ENCODE measurements at regions not wholly inside any gene's neighbourhood (a gene's known extent, or its start where the extent isn't known, plus 50 kb on each side); places are given as distances from the start of the nearest gene placed in this dataset.
"Not testable (repeated sequence)": the region's sequence is repeated elsewhere in the genome, so short reads cannot be mapped to it uniquely, and the experiment has no call there.

DNA sequence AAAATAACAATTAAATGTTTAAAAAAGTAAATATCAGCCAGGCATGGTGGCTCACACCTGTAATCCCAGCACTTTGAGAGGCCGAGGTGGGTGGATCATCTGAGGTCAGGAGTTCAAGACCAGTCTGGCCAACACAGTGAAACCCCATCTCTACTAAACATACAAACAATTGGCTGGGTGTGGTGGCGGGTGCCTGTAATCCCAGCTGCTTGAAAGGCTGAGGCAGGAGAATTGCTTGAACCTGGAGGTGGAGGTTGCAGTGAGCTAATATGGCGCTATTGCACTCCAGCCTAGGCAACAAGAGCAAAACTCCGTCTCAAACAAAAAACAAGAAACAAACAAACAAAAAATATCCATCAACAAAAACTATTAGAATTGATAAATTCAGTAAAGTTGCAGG lies 77.5 kb downstream of the SNX5 start:
- H3K4me3 ChIP-seq; DNase-seq; H3K9me3 ChIP-seq; H3K27me3 ChIP-seq; H3K27ac ChIP-seq; H3K36me3 ChIP-seq; ATAC-seq (ENCODE audit: low FRiP score in 2 of 2): not testable (repeated sequence)
- 89 to 93% methylated on average over 4 of the region's 4 CpGs for WGBS, 2 donors
- H3K4me1 ChIP-seq = peaks cover 4 to 22% (median 10%) of the 10 kb centered on the region in 4 donors

DNA sequence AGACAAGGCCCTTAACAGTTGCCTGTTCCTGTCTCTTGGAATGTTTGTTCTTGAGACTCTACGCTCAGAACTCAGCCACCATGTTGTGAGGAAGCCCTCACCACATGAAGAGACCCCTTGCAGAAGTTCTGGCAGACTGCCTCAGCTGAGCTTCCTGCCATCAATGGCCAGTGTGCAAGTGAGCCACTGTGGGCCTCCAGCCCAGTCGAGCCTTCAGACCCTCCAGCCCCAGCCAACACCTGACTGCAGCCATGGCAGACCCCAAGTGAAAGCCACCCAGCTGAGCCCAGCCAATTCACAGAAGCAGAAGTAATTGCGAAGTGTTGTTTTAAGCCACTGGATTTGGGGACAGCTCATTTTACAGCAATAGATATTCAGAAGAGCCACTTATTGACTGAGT lies 78.3 kb downstream of the SNX5 start:
- TF ChIP-seq, protein P1, sequence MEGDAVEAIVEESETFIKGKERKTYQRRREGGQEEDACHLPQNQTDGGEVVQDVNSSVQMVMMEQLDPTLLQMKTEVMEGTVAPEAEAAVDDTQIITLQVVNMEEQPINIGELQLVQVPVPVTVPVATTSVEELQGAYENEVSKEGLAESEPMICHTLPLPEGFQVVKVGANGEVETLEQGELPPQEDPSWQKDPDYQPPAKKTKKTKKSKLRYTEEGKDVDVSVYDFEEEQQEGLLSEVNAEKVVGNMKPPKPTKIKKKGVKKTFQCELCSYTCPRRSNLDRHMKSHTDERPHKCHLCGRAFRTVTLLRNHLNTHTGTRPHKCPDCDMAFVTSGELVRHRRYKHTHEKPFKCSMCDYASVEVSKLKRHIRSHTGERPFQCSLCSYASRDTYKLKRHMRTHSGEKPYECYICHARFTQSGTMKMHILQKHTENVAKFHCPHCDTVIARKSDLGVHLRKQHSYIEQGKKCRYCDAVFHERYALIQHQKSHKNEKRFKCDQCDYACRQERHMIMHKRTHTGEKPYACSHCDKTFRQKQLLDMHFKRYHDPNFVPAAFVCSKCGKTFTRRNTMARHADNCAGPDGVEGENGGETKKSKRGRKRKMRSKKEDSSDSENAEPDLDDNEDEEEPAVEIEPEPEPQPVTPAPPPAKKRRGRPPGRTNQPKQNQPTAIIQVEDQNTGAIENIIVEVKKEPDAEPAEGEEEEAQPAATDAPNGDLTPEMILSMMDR (IDR thresholded peaks at IDR 0.05) = no peak
- TF ChIP-seq EP300 (IDR thresholded peaks at IDR 0.05) = no peak
- TF ChIP-seq POLR2A (IDR thresholded peaks at IDR 0.05) = no peak
- TF ChIP-seq POLR2AphosphoS5 (IDR thresholded peaks at IDR 0.05) = no peak
- no peak overlapping the region for H3K27ac ChIP-seq
- WGBS, 2 donors = 93 to 100% methylated on average over 3 of the region's 3 CpGs
- ATAC-seq (ENCODE audit: low FRiP score in 2 of 2) = no peak
- peaks cover 0 to 6% (median 3%) of the 10 kb centered on the region in 4 donors for H3K9me3 ChIP-seq
- peaks cover under 1 to 22% (median 14%) of the 10 kb centered on the region in 4 donors for H3K4me1 ChIP-seq
- DNase-seq = no peak
- no peaks in the 10 kb centered on the region for H3K27me3 ChIP-seq
- H3K4me3 ChIP-seq = no peak overlapping the region
- no peaks in the 10 kb centered on the region for H3K36me3 ChIP-seq

DNA sequence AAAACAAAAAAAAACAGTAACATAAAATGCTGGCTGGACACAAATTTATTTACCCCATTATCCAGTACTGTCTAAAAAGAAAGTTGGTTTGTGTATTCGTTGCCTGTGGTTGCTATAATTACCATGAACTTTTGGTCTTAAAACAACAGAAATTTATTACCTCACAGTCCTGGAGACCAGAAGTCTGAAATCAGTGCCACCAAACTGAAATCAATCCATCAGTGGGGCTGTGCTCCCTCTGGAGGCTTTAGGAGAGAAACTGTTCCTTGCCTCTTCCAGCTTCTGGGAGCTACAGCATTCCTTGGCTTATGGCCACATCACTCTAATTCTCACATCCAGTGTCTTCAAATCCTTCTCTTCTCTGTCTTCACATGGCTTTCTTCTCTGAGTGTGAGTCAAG lies 79.4 kb downstream of the SNX5 start:
- 71 to 74% methylated on average over 1 of the region's 1 CpG for WGBS, 2 donors
- ATAC-seq (ENCODE audit: low FRiP score in 2 of 2) = no peak
- Histone ChIP-seq H3K4me3 (no peak overlapping the region), H3K9me3 (peaks cover 0 to 6% (median 3%) of the 10 kb centered on the region in 4 donors), H3K36me3 (no peaks in the 10 kb centered on the region), H3K27ac (no peak overlapping the region), H3K4me1 (peaks cover 0 to 23% (median 14%) of the 10 kb centered on the region in 4 donors), H3K27me3 (no peaks in the 10 kb centered on the region)
- DNase-seq = no peak
- TF ChIP-seq, protein P1 (IDR thresholded peaks at IDR 0.05) = no peak
- no peak for TF ChIP-seq POLR2AphosphoS5 (IDR thresholded peaks at IDR 0.05)
- no peak for TF ChIP-seq POLR2A (IDR thresholded peaks at IDR 0.05)
- no peak for TF ChIP-seq EP300 (IDR thresholded peaks at IDR 0.05)

DNA sequence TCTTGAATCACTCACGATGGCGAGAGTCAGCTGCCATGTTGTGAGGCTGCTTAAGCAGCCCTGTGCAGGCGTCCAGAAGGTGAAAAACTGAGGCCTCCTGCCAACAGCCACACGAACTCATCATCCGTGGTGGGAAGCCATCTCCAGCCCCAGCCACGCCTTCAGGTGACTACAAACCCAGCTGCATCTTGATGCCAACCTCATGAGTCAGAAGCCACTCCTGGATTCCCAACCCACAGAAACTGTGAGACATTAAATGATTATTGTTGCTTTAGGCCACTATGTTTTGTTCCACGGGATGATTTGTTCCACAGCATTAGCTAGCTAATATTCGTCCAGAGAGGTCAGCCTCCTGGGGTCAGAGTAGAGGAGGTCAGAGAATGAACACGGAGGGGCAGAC lies 80.5 kb downstream of the SNX5 start:
- WGBS, 2 donors = 77 to 91% methylated on average over 6 to 9 of the region's 9 CpGs
- TF ChIP-seq EP300 (IDR thresholded peaks at IDR 0.05) = no peak
- TF ChIP-seq POLR2AphosphoS5 (IDR thresholded peaks at IDR 0.05) = no peak
- TF ChIP-seq, protein P1 (IDR thresholded peaks at IDR 0.05) = no peak
- TF ChIP-seq POLR2A (IDR thresholded peaks at IDR 0.05) = no peak
- H3K4me1 ChIP-seq = peaks cover 0 to 23% (median 14%) of the 10 kb centered on the region in 4 donors
- DNase-seq = no peak
- ATAC-seq (ENCODE audit: low FRiP score in 2 of 2) = no peak
- H3K4me3 ChIP-seq = no peak overlapping the region
- no peak overlapping the region for H3K27ac ChIP-seq
- H3K27me3 ChIP-seq = no peaks in the 10 kb centered on the region
- H3K36me3 ChIP-seq = no peaks in the 10 kb centered on the region
- peaks cover 0 to 6% (median 3%) of the 10 kb centered on the region in 4 donors for H3K9me3 ChIP-seq

DNA sequence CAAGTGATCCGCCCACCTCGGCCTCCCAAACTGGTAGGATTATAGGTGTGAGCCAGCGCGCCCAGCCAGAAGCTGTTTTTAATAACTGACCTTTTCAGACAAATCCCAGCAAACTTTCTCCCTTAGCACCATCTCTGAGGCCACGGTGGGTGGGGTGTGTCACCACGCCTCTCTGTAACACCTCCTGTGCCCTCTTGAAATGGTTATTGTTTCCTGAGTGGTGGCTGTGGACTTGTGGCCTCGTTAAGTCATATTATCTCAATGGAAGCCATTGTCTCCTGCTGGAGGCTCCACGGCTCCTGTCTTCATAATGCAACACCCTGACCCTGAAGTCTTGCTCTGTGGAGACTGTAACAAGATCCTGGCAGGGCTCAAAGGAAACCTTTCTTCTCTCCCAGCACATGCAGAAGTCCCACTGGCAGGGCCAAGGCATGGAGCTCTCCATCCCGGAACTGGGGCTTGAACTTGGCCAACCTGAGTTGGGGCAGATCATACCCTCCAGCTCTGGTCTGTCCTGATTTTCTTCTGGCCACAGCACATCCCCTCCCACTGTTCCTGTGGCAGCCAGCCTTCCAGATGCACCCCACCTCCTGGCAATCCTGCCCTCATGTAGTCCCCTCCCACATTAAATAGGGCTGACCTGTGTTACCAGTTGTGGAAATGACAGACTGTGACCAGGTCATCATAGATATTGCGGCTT lies 81.1 kb downstream of the SNX5 start:
- WGBS, 2 donors = 83 to 84% methylated on average over 10 of the region's 10 CpGs
- ATAC-seq (ENCODE audit: low FRiP score in 2 of 2) (no peak), DNase-seq (no peak)

More for the DNA sequence above, 81.1 kb downstream of the SNX5 start:
- no peak overlapping the region for H3K4me3 ChIP-seq
- no peaks in the 10 kb centered on the region for H3K36me3 ChIP-seq
- no peak for TF ChIP-seq POLR2AphosphoS5 (IDR thresholded peaks at IDR 0.05)
- TF ChIP-seq, protein P1 (IDR thresholded peaks at IDR 0.05) = no peak
- TF ChIP-seq EP300 (IDR thresholded peaks at IDR 0.05) = no peak
- no peak for TF ChIP-seq POLR2A (IDR thresholded peaks at IDR 0.05)
- H3K4me1 ChIP-seq = peaks cover 0 to 23% (median 14%) of the 10 kb centered on the region in 4 donors
- H3K9me3 ChIP-seq = peaks cover 0 to 6% (median 3%) of the 10 kb centered on the region in 4 donors
- H3K27me3 ChIP-seq = no peaks in the 10 kb centered on the region
- H3K27ac ChIP-seq = no peak overlapping the region
